ENCODE measurements at regions not wholly inside any gene's neighbourhood (a gene's known extent, or its start where the extent isn't known, plus 50 kb on each side); places are given as distances from the start of the nearest gene placed in this dataset.

- DNase-seq (ENCODE audit: low read depth): no peak
- no peak for TF ChIP-seq CTCF (conservative IDR thresholded peaks at IDR 0.05; ENCODE audit: low read depth, low read length)
- no peak overlapping the region for H3K4me3 ChIP-seq (ENCODE audit: low read depth, low read length)
Observed at GRCh38 chr1:5617546-5617945, 374.7 kb downstream of the NPHP4 start.

- H3K4me3 ChIP-seq (ENCODE audit: low read depth, low read length): no peak overlapping the region
- no peak for DNase-seq (ENCODE audit: low read depth)
- TF ChIP-seq CTCF (conservative IDR thresholded peaks at IDR 0.05; ENCODE audit: low read depth, low read length): no peak
Observed at GRCh38 chr1:5617179-5617520, 375.1 kb downstream of the NPHP4 start.

- no peak for TF ChIP-seq CTCF (conservative IDR thresholded peaks at IDR 0.05; ENCODE audit: low read depth, low read length)
- DNase-seq (ENCODE audit: low read depth): no peak
- H3K4me3 ChIP-seq (ENCODE audit: low read depth, low read length): no peak overlapping the region
Observed at GRCh38 chr1:5616366-5617178, 375.7 kb downstream of the NPHP4 start.

GRCh38 chr1:5615076-5615475, 377.1 kb downstream of the NPHP4 start:
- no peak overlapping the region for H3K4me3 ChIP-seq (ENCODE audit: low read depth, low read length)
- TF ChIP-seq CTCF (conservative IDR thresholded peaks at IDR 0.05; ENCODE audit: low read depth, low read length): no peak
- no peak for DNase-seq (ENCODE audit: low read depth)

- DNase-seq (ENCODE audit: low read depth): no peak
- H3K4me3 ChIP-seq (ENCODE audit: low read depth, low read length): no peak overlapping the region
- no peak for TF ChIP-seq CTCF (conservative IDR thresholded peaks at IDR 0.05; ENCODE audit: low read depth, low read length)
Observed at GRCh38 chr1:5613900-5614299, 378.3 kb downstream of the NPHP4 start.

- no peak overlapping the region for H3K4me3 ChIP-seq (ENCODE audit: low read depth, low read length)
- no peak for DNase-seq (ENCODE audit: low read depth)
Observed at GRCh38 chr1:5611851-5612250, 380.4 kb downstream of the NPHP4 start.

More at GRCh38 chr1:5611851-5612250, 380.4 kb downstream of the NPHP4 start:
- TF ChIP-seq CTCF (conservative IDR thresholded peaks at IDR 0.05; ENCODE audit: low read depth, low read length): no peak

All from epithelial cell of proximal tubule (primary cell).